SU-DHL-6 (cell line): ENCODE measurements at regions not wholly inside any gene's neighbourhood (a gene's known extent, or its start where the extent isn't known, plus 50 kb on each side); places are given as distances from the start of the nearest gene placed in this dataset.

Source experiments
- H2AFZ ChIP-seq: fragments of 200-600 bp; sonication (generic); 2 replicates; pipeline ENCODE4 v1.6.1; 2014; ENCODE audit warnings: low read depth, mild to moderate bottlenecking, moderate library complexity, mixed read lengths, antibody characterized with exemption, low read length; ENCODE audit not compliant: severe bottlenecking
- H3F3A ChIP-seq: fragments of 200-600 bp; shearing (Covaris generic); 2 replicates; pipeline ENCODE4 v1.6.0; 2016; ENCODE audit warnings: antibody characterized with exemption, mild to moderate bottlenecking; ENCODE audit not compliant: insufficient read depth
- H3K27ac ChIP-seq: fragments of 200-600 bp; sonication (generic); 2 replicates; pipeline ENCODE4 v1.5.1; 2016; ENCODE audit warnings: low read depth, mild to moderate bottlenecking, low read length, moderate library complexity, mixed read lengths
- H3K27me3 ChIP-seq: fragments of 200-600 bp; sonication (generic), shearing (Covaris generic); 2 replicates; pipeline ENCODE4 v1.6.0; 2014; ENCODE audit warnings: mild to moderate bottlenecking, low read length
- H3K36me3 ChIP-seq: fragments of 200-600 bp; sonication (generic); 2 replicates; pipeline ENCODE4 v1.6.1; 2014; ENCODE audit warnings: mild to moderate bottlenecking, low read length, mixed read lengths
- H3K4me2 ChIP-seq: fragments of 300-600, 200-600 bp; shearing (Covaris generic), sonication (generic); 2 replicates; pipeline ENCODE4 v1.6.0; 2014; ENCODE audit warnings: low read length, low read depth, mild to moderate bottlenecking; ENCODE audit not compliant: poor library complexity, severe bottlenecking
- H3K4me3 ChIP-seq: fragments of 200-600 bp; sonication (generic); 2 replicates; pipeline ENCODE4 v1.5.1; 2014; ENCODE audit warnings: antibody characterized with exemption, low read length, mild to moderate bottlenecking, mixed read lengths; ENCODE audit not compliant: insufficient read depth, poor library complexity, severe bottlenecking
- H3K79me2 ChIP-seq: fragments of 200-600 bp; sonication (generic); 2 replicates; pipeline ENCODE4 v1.6.1; 2014; ENCODE audit warnings: mild to moderate bottlenecking, low read length, moderate library complexity; ENCODE audit not compliant: insufficient read depth
- H3K9ac ChIP-seq: fragments of 200-600 bp; sonication (generic); 2 replicates; pipeline ENCODE4 v1.7.0; 2014; ENCODE audit warnings: mild to moderate bottlenecking, low read length
- H3K9me2 ChIP-seq: fragments of 200-600 bp; sonication (generic); replicated peaks from 2 replicates; pipeline ENCODE4 v1.6.1; 2014; ENCODE audit warnings: low read length; ENCODE audit not compliant: insufficient read depth
- H3K9me3 ChIP-seq: fragments of 200-600 bp; sonication (generic); 2 replicates; pipeline ENCODE4 v1.6.1; 2014; ENCODE audit warnings: low read length, mixed read lengths; ENCODE audit not compliant: insufficient read depth
- H4K20me1 ChIP-seq: fragments of 200-600 bp; sonication (generic); 2 replicates; pipeline ENCODE4 v1.6.1; 2014; ENCODE audit warnings: low read depth, mild to moderate bottlenecking, antibody characterized with exemption, low read length, moderate library complexity, mixed read lengths
- EZH2phosphoT487 ChIP-seq: fragments of 200-600 bp; sonication (generic), shearing (Covaris generic); conservative IDR thresholded peaks from 2 replicates; pipeline ENCODE4 v1.6.1; 2018; ENCODE audit warnings: mild to moderate bottlenecking, antibody characterized with exemption, low read length, moderate library complexity, mixed read lengths
- TF ChIP-seq, protein P1 (sequence below): fragments of 200-600 bp; sonication (generic); IDR thresholded peaks from one replicate; pipeline ENCODE4 v1.5.1; 2017; ENCODE audit warnings: antibody characterized with exemption, mild to moderate bottlenecking, low read length, moderate library complexity; ENCODE audit not compliant: insufficient read depth, poor library complexity, severe bottlenecking

DNA sequence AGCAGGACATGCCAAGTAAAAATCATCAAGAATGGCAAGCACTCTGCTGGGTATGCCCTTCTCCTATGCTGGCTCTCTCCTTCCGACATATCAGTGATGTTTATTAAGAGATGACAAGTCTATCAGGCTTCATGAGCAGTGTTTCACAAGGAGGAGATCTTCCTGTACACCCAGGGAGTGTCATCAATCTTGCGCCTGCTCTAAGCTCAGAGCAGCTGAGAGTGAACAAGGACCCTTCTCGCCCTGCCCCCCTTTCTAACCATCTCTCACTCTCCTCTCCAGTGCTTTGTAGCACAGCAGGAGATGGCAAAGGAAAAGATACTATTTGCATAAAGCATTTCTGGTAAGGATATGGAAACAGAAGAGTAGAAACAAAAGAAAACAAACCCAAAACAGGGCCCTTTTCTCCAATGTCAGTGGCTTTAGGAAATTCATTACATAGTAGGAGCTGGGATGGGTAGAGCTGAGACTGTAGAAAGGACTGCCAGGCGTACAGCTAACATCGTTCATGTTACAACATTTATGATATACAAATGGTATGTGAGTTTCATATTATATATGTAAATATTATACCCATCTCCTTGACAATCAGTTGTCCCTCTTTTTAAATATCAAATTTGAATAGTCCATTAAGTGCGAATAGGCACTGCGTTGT is 201.7 kb downstream of the NUF2 start:
- Histone ChIP-seq H2AFZ (no peak overlapping the region), H3K27me3 (no peaks in the 10 kb centered on the region), H3K9me3 (no peaks in the 10 kb centered on the region), H3K4me2 (no peak overlapping the region), H3K9ac (no peak overlapping the region), H3K36me3 (no peaks in the 10 kb centered on the region), H3K4me3 (no peak overlapping the region), H4K20me1 (no peaks in the 10 kb centered on the region), H3K27ac (no peak overlapping the region), H3K79me2 (no peaks in the 10 kb centered on the region), H3F3A (no peaks in the 10 kb centered on the region), H3K9me2 (no peaks in the 10 kb centered on the region)
- TF ChIP-seq, protein P1, sequence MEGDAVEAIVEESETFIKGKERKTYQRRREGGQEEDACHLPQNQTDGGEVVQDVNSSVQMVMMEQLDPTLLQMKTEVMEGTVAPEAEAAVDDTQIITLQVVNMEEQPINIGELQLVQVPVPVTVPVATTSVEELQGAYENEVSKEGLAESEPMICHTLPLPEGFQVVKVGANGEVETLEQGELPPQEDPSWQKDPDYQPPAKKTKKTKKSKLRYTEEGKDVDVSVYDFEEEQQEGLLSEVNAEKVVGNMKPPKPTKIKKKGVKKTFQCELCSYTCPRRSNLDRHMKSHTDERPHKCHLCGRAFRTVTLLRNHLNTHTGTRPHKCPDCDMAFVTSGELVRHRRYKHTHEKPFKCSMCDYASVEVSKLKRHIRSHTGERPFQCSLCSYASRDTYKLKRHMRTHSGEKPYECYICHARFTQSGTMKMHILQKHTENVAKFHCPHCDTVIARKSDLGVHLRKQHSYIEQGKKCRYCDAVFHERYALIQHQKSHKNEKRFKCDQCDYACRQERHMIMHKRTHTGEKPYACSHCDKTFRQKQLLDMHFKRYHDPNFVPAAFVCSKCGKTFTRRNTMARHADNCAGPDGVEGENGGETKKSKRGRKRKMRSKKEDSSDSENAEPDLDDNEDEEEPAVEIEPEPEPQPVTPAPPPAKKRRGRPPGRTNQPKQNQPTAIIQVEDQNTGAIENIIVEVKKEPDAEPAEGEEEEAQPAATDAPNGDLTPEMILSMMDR, result no peak
- TF ChIP-seq EZH2phosphoT487, result no peak

DNA sequence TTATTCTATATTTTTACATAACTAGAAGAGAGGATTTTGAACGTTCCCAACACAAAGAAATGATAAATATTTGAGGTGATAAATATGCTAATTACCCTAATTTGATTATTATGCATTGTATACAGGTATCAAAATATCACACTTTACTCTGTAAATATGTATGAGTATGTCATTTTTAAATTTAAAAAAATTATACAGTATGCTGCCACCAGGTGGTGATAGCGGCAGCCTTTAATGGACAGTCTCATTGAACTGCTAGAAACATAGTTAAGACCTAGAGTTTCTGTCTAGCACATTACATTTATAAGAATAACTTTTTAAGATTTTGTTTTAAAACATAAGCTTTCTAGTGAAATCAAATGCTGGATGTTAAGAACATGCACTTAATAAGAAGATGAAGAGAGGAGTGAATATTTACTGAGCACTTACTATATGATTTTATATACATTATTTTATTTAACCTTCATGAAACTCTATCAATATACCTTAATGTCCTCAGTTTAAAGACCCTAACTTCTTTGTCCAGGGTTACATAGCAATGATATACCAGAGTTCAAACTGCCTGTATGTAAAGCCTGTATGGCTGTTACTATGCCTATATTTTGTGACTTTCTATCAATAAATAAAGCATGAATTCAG is 207.1 kb downstream of the NUF2 start:
- Histone ChIP-seq H3K27ac (no peak overlapping the region), H3K79me2 (no peaks in the 10 kb centered on the region), H3F3A (no peaks in the 10 kb centered on the region), H3K9me3 (no peaks in the 10 kb centered on the region), H4K20me1 (no peaks in the 10 kb centered on the region), H3K4me3 (no peak overlapping the region), H3K36me3 (no peaks in the 10 kb centered on the region), H3K27me3 (no peaks in the 10 kb centered on the region), H2AFZ (no peak overlapping the region), H3K9me2 (no peaks in the 10 kb centered on the region), H3K4me2 (no peak overlapping the region), H3K9ac (no peak overlapping the region)
- TF ChIP-seq EZH2phosphoT487, result no peak
- TF ChIP-seq, protein P1, result peak; percentile 47

- H3K4me3 ChIP-seq, result no peak overlapping the region
- H3K9ac ChIP-seq, result no peak overlapping the region
- H3K9me3 ChIP-seq, result no peaks in the 10 kb centered on the region
- H2AFZ ChIP-seq, result no peak overlapping the region
- no peaks in the 10 kb centered on the region for H3K27me3 ChIP-seq
- no peaks in the 10 kb centered on the region for H4K20me1 ChIP-seq
- no peaks in the 10 kb centered on the region for H3K79me2 ChIP-seq
- TF ChIP-seq EZH2phosphoT487, result no peak
- TF ChIP-seq, protein P1, result no peak
- no peaks in the 10 kb centered on the region for H3F3A ChIP-seq
- no peaks in the 10 kb centered on the region for H3K9me2 ChIP-seq
- no peaks in the 10 kb centered on the region for H3K36me3 ChIP-seq
- no peak overlapping the region for H3K4me2 ChIP-seq
- H3K27ac ChIP-seq, result no peak overlapping the region
Observed at GRCh38 chr1:163531345-163531744, 209.6 kb downstream of the NUF2 start.
